NB4 (cell line): ENCODE measurements at regions not wholly inside any gene's neighbourhood (a gene's known extent, or its start where the extent isn't known, plus 50 kb on each side); places are given as distances from the start of the nearest gene placed in this dataset.

Experiments used
- DNase-seq: peaks from one replicate; pipeline ENCODE4 v3.0.0; 2010; ENCODE audit warnings: low read depth
- H3K4me3 ChIP-seq: one replicate; pipeline ENCODE4 v1.5.1; 2011; ENCODE audit warnings: mild to moderate bottlenecking, low read depth, low read length, moderate library complexity
- CTCF ChIP-seq: IDR thresholded peaks from one replicate; pipeline ENCODE4 v1.5.1; 2012; ENCODE audit warnings: low read depth, low read length
- MAX ChIP-seq: IDR thresholded peaks from 2 replicates; pipeline ENCODE4 v1.6.1; 2011; ENCODE audit warnings: low read depth, low read length
- MYC ChIP-seq: IDR thresholded peaks from 2 replicates; pipeline ENCODE4 v1.6.1; 2011; ENCODE audit warnings: low read depth, low read length
- POLR2A ChIP-seq: IDR thresholded peaks from 2 replicates; pipeline ENCODE4 v1.6.1; 2011; ENCODE audit warnings: mild to moderate bottlenecking; ENCODE audit not compliant: insufficient read length; ENCODE audit errors: extremely low read depth

GRCh38 chr3:59303452-59303851 lies 253.6 kb upstream of the CFAP20DC start:
- TF ChIP-seq MYC (no peak), MAX (no peak), CTCF (no peak), POLR2A (no peak)
- DNase-seq = no peak
- no peak overlapping the region for H3K4me3 ChIP-seq

- DNase-seq = no peak
- TF ChIP-seq POLR2A = no peak
- TF ChIP-seq MAX = no peak
- TF ChIP-seq CTCF = no peak
- no peak for TF ChIP-seq MYC
These were observed 252.6 kb upstream of the CFAP20DC start for GRCh38 chr3:59302442-59302841.

GRCh38 chr3:59300733-59301132 lies 250.9 kb upstream of the CFAP20DC start:
- H3K4me3 ChIP-seq = no peak overlapping the region
- TF ChIP-seq MAX = no peak
- no peak for TF ChIP-seq POLR2A
- TF ChIP-seq CTCF = no peak
- no peak for TF ChIP-seq MYC
- no peak for DNase-seq

More at GRCh38 chr3:59302442-59302841, 252.6 kb upstream of the CFAP20DC start:
- no peak overlapping the region for H3K4me3 ChIP-seq

DNA sequence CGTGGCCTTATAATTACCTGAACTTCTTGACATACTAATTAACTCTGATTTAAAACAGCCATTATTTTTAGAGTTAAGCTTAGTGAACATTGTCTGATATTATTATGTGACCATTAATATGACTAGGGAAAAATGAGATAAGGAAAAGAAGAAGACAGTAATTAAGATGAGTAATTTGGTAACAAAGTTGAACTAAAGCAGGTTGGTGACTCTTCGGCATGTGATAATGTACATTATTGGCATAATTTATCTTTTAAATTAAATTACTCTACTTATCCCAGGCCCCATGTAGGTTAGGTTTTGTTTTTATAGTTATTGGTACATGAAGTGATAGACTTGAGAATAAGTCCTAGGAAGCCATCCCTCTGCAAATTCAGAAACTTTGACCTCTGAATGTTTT lies 249.7 kb upstream of the CFAP20DC start:
- TF ChIP-seq POLR2A (no peak), MYC (no peak), MAX (no peak), CTCF (no peak)
- DNase-seq = no peak

DNA sequence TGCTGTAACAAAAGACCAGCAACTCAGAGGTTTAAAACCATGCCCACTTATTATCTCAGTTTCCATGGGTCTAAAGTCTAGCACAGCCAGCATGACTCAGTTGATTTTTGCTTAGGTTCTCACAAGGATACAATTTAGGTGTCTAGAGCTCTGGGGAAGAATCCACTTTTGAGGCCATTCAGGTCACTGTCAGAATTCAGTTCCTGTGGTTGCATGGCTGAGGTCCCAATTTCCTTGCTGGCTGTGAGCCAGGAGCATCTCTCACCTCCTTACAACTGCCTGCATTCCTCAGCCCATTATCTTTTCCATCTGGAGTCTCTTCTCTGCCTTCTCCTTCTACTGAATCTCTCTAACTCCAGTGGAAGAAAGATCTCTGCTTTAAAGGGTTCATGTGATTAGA lies 240.5 kb upstream of the CFAP20DC start:
- DNase-seq = no peak
- no peak for TF ChIP-seq MYC
- TF ChIP-seq POLR2A = no peak
- no peak for TF ChIP-seq CTCF
- TF ChIP-seq MAX = no peak
- H3K4me3 ChIP-seq = no peak overlapping the region

More for the DNA sequence above, 249.7 kb upstream of the CFAP20DC start:
- no peak overlapping the region for H3K4me3 ChIP-seq

DNA sequence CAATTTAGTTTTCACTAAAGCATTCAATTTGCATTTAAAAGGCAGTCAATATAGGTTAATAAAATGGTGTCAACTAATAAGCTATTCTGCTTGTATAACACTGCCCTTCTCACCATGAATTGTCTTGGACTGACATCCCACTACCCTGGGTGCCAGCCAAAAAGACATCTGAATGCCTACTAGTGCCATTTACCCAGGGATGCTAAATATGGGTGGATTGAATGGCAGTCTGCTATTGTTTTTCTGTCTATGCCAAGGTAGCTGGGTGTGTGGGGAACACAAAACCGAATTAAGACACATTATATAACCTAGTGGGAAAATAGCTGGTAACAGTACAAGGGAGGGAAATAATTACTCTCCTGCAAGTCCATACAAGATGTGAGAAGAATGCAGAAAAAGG lies 240.0 kb upstream of the CFAP20DC start:
- DNase-seq = no peak
- no peak overlapping the region for H3K4me3 ChIP-seq
- no peak for TF ChIP-seq MYC
- TF ChIP-seq POLR2A = no peak
